Neural crest cell (in vitro differentiated cells): ENCODE measurements at regions not wholly inside any gene's neighbourhood (a gene's known extent, or its start where the extent isn't known, plus 50 kb on each side); places are given as distances from the start of the nearest gene placed in this dataset.

Experiments
- DNase-seq: peaks from one replicate; pipeline ENCODE4 v3.0.0; 2021; ENCODE audit warnings: low read depth, mixed read lengths, low spot score
- H3K27ac Mint-ChIP-seq: one replicate; pipeline ENCODE4 v1.8.0; 2021; ENCODE audit warnings: mild to moderate bottlenecking, mixed read lengths; ENCODE audit not compliant: unreplicated experiment
- H3K27me3 Mint-ChIP-seq: 2 replicates; pipeline ENCODE4 v1.8.0; 2021; ENCODE audit warnings: low read depth, mild to moderate bottlenecking, mixed read lengths
- H3K36me3 Mint-ChIP-seq: 2 replicates; pipeline ENCODE4 v1.8.0; 2021; ENCODE audit warnings: low read depth, mild to moderate bottlenecking, mixed read lengths
- H3K4me1 Mint-ChIP-seq: 2 replicates; pipeline ENCODE4 v1.8.0; 2021; ENCODE audit warnings: mixed read lengths
- H3K4me3 Mint-ChIP-seq: one replicate; pipeline ENCODE4 v1.8.0; 2021; ENCODE audit warnings: mild to moderate bottlenecking, mixed read lengths
- H3K9me3 Mint-ChIP-seq: 2 replicates; pipeline ENCODE4 v1.8.0; 2021; ENCODE audit warnings: mixed read lengths
- TF ChIP-seq, protein P1 (sequence below): fragments of 200-600 bp; sonication (generic); conservative IDR thresholded peaks from 2 replicates; pipeline ENCODE4 v1.5.0; 2021; ENCODE audit warnings: antibody characterized with exemption, mild to moderate bottlenecking

DNA sequence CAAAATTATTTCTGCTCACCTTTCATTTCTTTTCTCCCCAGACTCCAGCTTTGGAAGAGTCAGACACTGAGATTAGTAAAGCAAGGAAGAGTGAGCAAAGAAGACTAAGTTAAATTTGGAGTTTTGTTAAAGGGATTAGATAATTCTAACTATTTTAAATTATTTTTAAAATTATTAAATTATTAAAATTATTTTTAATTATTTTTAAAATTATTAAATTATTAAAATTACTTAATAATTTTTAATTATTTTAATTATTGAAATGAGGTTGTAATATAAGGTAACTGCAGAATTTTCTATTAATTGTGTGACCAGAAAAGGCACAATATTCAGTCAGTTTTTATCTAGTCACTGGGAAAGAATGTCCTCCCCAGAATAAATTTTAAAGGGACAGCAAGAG is 185.0 kb upstream of the EOMES start:
- DNase-seq = no peak
- H3K27ac Mint-ChIP-seq = no peak overlapping the region
- H3K9me3 Mint-ChIP-seq = no peaks in the 10 kb centered on the region
- H3K36me3 Mint-ChIP-seq = no peaks in the 10 kb centered on the region
- no peak overlapping the region for H3K4me3 Mint-ChIP-seq
- H3K4me1 Mint-ChIP-seq = no peaks in the 10 kb centered on the region
- TF ChIP-seq, protein P1, sequence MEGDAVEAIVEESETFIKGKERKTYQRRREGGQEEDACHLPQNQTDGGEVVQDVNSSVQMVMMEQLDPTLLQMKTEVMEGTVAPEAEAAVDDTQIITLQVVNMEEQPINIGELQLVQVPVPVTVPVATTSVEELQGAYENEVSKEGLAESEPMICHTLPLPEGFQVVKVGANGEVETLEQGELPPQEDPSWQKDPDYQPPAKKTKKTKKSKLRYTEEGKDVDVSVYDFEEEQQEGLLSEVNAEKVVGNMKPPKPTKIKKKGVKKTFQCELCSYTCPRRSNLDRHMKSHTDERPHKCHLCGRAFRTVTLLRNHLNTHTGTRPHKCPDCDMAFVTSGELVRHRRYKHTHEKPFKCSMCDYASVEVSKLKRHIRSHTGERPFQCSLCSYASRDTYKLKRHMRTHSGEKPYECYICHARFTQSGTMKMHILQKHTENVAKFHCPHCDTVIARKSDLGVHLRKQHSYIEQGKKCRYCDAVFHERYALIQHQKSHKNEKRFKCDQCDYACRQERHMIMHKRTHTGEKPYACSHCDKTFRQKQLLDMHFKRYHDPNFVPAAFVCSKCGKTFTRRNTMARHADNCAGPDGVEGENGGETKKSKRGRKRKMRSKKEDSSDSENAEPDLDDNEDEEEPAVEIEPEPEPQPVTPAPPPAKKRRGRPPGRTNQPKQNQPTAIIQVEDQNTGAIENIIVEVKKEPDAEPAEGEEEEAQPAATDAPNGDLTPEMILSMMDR = no peak
- H3K27me3 Mint-ChIP-seq = no peaks in the 10 kb centered on the region

DNA sequence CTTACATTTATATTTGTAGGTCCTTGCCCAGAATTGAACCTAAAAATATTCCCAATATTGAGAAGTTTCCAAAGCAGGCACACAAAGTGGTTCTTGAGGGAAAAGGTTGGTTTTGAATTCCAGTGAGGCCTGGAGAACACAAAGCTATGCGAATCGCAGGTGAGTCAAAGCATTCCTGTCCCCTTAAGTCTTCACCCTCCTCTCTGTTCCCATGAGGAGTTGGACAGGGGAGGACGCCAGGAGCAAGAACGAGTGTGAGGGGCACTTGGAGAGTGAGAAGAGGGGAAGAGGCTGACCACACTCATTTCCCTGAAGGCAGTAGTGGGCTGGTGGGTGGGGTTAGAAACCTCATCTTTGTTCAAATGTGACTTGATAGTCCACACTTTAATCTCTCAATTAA is 185.8 kb upstream of the EOMES start:
- Mint-ChIP-seq H3K36me3 (no peaks in the 10 kb centered on the region), H3K4me1 (no peaks in the 10 kb centered on the region)

DNA sequence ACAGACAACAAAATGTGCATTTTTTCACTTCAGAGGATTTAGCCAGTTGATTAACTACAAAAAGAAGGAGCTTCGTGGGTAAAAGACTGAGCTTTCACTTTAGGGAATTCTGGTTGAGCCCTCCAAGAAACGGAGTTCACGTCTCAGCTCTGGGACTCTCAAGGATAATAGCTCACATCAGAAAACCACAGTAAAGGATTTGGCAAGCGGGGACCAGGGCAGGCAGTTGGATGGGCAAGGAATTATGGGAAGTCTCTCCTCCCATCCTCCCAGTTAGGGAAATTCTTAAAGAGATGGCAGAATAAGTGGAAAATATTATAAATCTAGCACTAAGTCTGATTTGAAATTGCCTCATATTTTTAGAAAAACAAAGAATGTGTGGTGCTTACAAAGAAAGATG is 188.3 kb upstream of the EOMES start:
- Mint-ChIP-seq H3K36me3 (peaks cover 2% of the 10 kb centered on the region), H3K27ac (no peak overlapping the region), H3K4me1 (no peaks in the 10 kb centered on the region), H3K9me3 (no peaks in the 10 kb centered on the region), H3K27me3 (no peaks in the 10 kb centered on the region), H3K4me3 (no peak overlapping the region)
- DNase-seq = no peak
- TF ChIP-seq, protein P1 = no peak

More for the DNA sequence above, 185.8 kb upstream of the EOMES start:
- Mint-ChIP-seq H3K9me3 (no peaks in the 10 kb centered on the region), H3K27ac (no peak overlapping the region), H3K27me3 (no peaks in the 10 kb centered on the region), H3K4me3 (no peak overlapping the region)
- no peak for DNase-seq
- TF ChIP-seq, protein P1 = no peak

DNA sequence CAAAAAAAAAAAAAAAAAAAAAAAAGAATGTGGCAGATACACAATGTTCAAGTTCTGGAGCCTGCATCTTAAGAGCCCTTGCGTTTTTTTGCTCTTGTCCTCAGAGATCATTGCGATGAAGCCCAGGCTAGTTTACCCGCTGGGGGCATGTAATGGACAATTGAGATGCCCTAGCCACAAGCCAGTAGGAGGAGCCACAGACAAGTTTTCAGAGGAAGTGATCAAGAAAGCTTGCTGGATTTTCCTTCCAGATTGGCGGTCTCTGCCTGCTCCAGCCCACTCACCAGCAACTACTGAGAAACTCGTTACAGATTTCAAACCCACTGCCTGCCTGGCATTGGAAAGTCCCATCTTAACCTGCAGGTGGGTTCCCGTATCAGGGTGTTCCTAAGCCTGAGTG is 192.1 kb upstream of the EOMES start:
- peaks cover 6% of the 10 kb centered on the region for H3K36me3 Mint-ChIP-seq
- no peak overlapping the region for H3K4me3 Mint-ChIP-seq
- DNase-seq = no peak
- TF ChIP-seq, protein P1 = no peak
- no peaks in the 10 kb centered on the region for H3K9me3 Mint-ChIP-seq
- H3K27ac Mint-ChIP-seq = no peak overlapping the region
- no peaks in the 10 kb centered on the region for H3K27me3 Mint-ChIP-seq
- no peaks in the 10 kb centered on the region for H3K4me1 Mint-ChIP-seq

DNA sequence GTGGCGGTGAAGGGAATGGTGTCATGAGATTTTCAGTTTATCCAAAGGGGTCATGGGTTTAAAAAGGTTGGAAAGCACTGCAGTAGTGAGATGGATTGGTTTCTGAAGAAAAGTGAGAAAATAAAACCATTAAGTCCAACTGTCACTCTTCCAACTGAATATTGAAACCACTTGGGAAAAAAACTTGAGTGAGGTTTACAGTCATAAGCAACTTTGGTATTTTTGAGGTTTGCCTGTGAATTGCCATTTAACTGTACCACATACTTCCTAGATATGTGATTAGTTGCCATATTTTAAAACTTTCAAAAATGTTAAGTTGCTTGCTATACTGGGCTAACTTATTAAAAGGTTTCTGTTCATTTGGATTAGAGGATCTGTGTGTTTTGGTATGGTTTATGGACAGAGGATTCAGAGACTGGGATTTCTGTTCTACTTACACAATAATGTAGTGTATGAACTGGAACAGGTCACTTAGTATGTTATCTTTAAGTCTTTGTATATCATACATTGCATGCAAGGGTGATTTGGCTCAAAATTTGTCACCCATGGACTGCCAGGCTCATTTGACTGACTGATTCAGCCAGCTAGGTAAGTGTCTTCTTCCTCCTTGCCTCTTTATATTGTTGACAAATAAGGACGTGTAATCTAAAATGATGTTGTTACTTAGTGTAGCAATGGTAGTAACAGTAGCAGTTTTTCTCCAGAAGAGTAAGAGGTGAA is 201.4 kb upstream of the EOMES start:
- Mint-ChIP-seq H3K27me3 (no peaks in the 10 kb centered on the region), H3K27ac (no peak overlapping the region), H3K4me3 (no peak overlapping the region), H3K36me3 (no peaks in the 10 kb centered on the region), H3K4me1 (no peaks in the 10 kb centered on the region), H3K9me3 (no peaks in the 10 kb centered on the region)
- DNase-seq = no peak
- TF ChIP-seq, protein P1 = no peak
